ENCODE measurements at regions not wholly inside any gene's neighbourhood (a gene's known extent, or its start where the extent isn't known, plus 50 kb on each side); places are given as distances from the start of the nearest gene placed in this dataset.
"Not testable (repeated sequence)": the region's sequence is repeated elsewhere in the genome, so short reads cannot be mapped to it uniquely, and the experiment has no call there.

GRCh38 chr2:67567886-67568285 is 170.8 kb downstream of the ETAA1 start:
- DNase-seq (ENCODE audit: low read depth in 4 of 4, low spot score in 2 of 4): no peak

GRCh38 chr2:67570611-67571010 is 173.5 kb downstream of the ETAA1 start:
- DNase-seq (ENCODE audit: low read depth in 4 of 4, low spot score in 2 of 4): no peak

- no peak for DNase-seq (ENCODE audit: low read depth in 4 of 4, low spot score in 2 of 4)
These were observed 174.9 kb downstream of the ETAA1 start for GRCh38 chr2:67571785-67572718.

GRCh38 chr2:67572721-67573435 is 175.7 kb downstream of the ETAA1 start:
- no peak for DNase-seq (ENCODE audit: low read depth in 4 of 4, low spot score in 2 of 4)

GRCh38 chr2:67574230-67574629 is 177.1 kb downstream of the ETAA1 start:
- DNase-seq (ENCODE audit: low read depth in 4 of 4, low spot score in 2 of 4): no peak

- DNase-seq (ENCODE audit: low read depth in 4 of 4, low spot score in 2 of 4): no peak
These were observed 179.1 kb downstream of the ETAA1 start for GRCh38 chr2:67576226-67576625.

GRCh38 chr2:67576991-67577390 is 179.9 kb downstream of the ETAA1 start:
- no peak for DNase-seq (ENCODE audit: low read depth in 4 of 4, low spot score in 2 of 4)

- DNase-seq (ENCODE audit: low read depth in 4 of 4, low spot score in 2 of 4): no peak
These were observed 182.1 kb downstream of the ETAA1 start for GRCh38 chr2:67579216-67579615.

GRCh38 chr2:67579806-67580205 is 182.7 kb downstream of the ETAA1 start:
- DNase-seq (ENCODE audit: low read depth in 4 of 4, low spot score in 2 of 4): no peak

GRCh38 chr2:67581751-67582150 is 184.6 kb downstream of the ETAA1 start:
- DNase-seq (ENCODE audit: low read depth in 4 of 4, low spot score in 2 of 4): no peak

- DNase-seq (ENCODE audit: low read depth in 4 of 4, low spot score in 2 of 4): no peak
These were observed 186.1 kb downstream of the ETAA1 start for GRCh38 chr2:67583185-67583584.

- DNase-seq (ENCODE audit: low read depth in 4 of 4, low spot score in 2 of 4): no peak
These were observed 188.3 kb downstream of the ETAA1 start for GRCh38 chr2:67585400-67585799.

GRCh38 chr2:67589121-67589520 is 192.0 kb downstream of the ETAA1 start:
- DNase-seq (ENCODE audit: low read depth in 4 of 4, low spot score in 2 of 4): not testable (repeated sequence)

- not testable (repeated sequence) for DNase-seq (ENCODE audit: low read depth in 4 of 4, low spot score in 2 of 4)
These were observed 197.4 kb downstream of the ETAA1 start for GRCh38 chr2:67594522-67594921.

- no peak for DNase-seq (ENCODE audit: low read depth in 4 of 4, low spot score in 2 of 4)
These were observed 199.7 kb downstream of the ETAA1 start for GRCh38 chr2:67596871-67597270.

- DNase-seq (ENCODE audit: low read depth in 4 of 4, low spot score in 2 of 4): no peak
These were observed 202.4 kb downstream of the ETAA1 start for GRCh38 chr2:67599561-67599960.

GRCh38 chr2:67600222-67600871 is 203.2 kb downstream of the ETAA1 start:
- DNase-seq (ENCODE audit: low read depth in 4 of 4, low spot score in 2 of 4): no peak

- no peak for DNase-seq (ENCODE audit: low read depth in 4 of 4, low spot score in 2 of 4)
These were observed 203.8 kb downstream of the ETAA1 start for GRCh38 chr2:67600946-67601345.

GRCh38 chr2:67604360-67604759 is 207.2 kb downstream of the ETAA1 start:
- no peak for DNase-seq (ENCODE audit: low read depth in 4 of 4, low spot score in 2 of 4)

GRCh38 chr2:67612576-67613042 is 215.5 kb downstream of the ETAA1 start:
- DNase-seq (ENCODE audit: low read depth in 4 of 4, low spot score in 2 of 4): no peak

- DNase-seq (ENCODE audit: low read depth in 4 of 4, low spot score in 2 of 4): no peak
These were observed 216.1 kb downstream of the ETAA1 start for GRCh38 chr2:67613227-67613626.
